ENCODE measurements at regions not wholly inside any gene's neighbourhood (a gene's known extent, or its start where the extent isn't known, plus 50 kb on each side); places are given as distances from the start of the nearest gene placed in this dataset.

DNA sequence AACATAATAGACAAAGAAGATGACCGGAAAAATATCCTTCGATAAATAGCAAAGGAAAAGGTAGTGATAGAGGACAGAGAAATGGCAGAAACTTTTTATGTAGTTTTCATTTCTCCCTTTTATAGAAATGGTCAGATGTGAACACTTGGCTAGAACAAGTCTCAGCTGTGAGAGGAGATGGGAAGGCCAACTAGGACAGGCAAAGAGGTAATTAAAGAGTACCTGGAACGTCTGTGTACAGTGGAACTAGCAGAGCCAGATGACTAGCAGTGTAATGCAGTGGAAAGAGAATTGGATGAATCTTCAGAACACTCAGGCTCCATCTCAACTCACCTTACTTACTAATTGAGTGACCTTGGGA lies 69.2 kb downstream of the NABP1 start:
- Histone ChIP-seq H3K36me3 (ENCODE audit: control insufficient read depth in 2 of 2, extremely low read depth in 1 of 2, insufficient read depth in 2 of 2, low read length in 2 of 2) (no peaks in the 10 kb centered on the region), H3K9me3 (ENCODE audit: control insufficient read depth, low read depth, low read length) (no peaks in the 10 kb centered on the region), H3K9ac (ENCODE audit: control insufficient read depth, extremely low read depth, insufficient read depth, low read length) (no peak overlapping the region), H2AFZ (ENCODE audit: control insufficient read depth, low read length) (no peak overlapping the region), H3K4me2 (ENCODE audit: control insufficient read depth, extremely low read depth, insufficient read depth, low read depth, low read length) (no peak overlapping the region), H3K27ac (ENCODE audit: control insufficient read depth, insufficient read depth, low read length) (no peak overlapping the region), H3K9me1 (ENCODE audit: control insufficient read depth, extremely low read depth, insufficient read depth, low read length) (no peaks in the 10 kb centered on the region), H3K79me2 (ENCODE audit: control insufficient read depth, insufficient read depth, low read length) (no peaks in the 10 kb centered on the region), H4K20me1 (ENCODE audit: control insufficient read depth, extremely low read depth, insufficient read depth, low read length) (no peaks in the 10 kb centered on the region), H3K4me3 (ENCODE audit: control insufficient read depth in 2 of 3, extremely low read depth in 1 of 3, insufficient read depth in 2 of 3, low read depth in 1 of 3, low read length in 3 of 3) (no peak overlapping the region), H3K4me1 (ENCODE audit: control insufficient read depth, extremely low read depth, insufficient read depth, low read length) (no peaks in the 10 kb centered on the region), H3K27me3 (ENCODE audit: control insufficient read depth, extremely low read depth, insufficient read depth, low read length) (no peaks in the 10 kb centered on the region)
- FAIRE-seq (no peak), DNase-seq (ENCODE audit: low read depth, low spot score) (no peak)
- dilution Hi-C loops (cut with MboI; ENCODE audit: extremely low pct_ligation_motif_present, low sequenced_read_pairs), result no loop called here
- TF ChIP-seq EZH2 (IDR thresholded peaks at IDR 0.05; ENCODE audit: low read length), result no peak
- TF ChIP-seq, protein P1, sequence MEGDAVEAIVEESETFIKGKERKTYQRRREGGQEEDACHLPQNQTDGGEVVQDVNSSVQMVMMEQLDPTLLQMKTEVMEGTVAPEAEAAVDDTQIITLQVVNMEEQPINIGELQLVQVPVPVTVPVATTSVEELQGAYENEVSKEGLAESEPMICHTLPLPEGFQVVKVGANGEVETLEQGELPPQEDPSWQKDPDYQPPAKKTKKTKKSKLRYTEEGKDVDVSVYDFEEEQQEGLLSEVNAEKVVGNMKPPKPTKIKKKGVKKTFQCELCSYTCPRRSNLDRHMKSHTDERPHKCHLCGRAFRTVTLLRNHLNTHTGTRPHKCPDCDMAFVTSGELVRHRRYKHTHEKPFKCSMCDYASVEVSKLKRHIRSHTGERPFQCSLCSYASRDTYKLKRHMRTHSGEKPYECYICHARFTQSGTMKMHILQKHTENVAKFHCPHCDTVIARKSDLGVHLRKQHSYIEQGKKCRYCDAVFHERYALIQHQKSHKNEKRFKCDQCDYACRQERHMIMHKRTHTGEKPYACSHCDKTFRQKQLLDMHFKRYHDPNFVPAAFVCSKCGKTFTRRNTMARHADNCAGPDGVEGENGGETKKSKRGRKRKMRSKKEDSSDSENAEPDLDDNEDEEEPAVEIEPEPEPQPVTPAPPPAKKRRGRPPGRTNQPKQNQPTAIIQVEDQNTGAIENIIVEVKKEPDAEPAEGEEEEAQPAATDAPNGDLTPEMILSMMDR (optimal IDR thresholded peaks at IDR 0.05 in 1 of 3, IDR thresholded peaks at IDR 0.05 in 1 of 3, conservative IDR thresholded peaks at IDR 0.05 in 1 of 3; ENCODE audit: extremely low read depth in 1 of 3, insufficient read depth in 2 of 3, low read length in 3 of 3), result no peak

GRCh38 chr2:191748059-191748461 lies 70.1 kb downstream of the NABP1 start:
- no peak overlapping the region for H3K9ac ChIP-seq (ENCODE audit: control insufficient read depth, extremely low read depth, insufficient read depth, low read length)
- H3K4me3 ChIP-seq (ENCODE audit: control insufficient read depth in 2 of 3, extremely low read depth in 1 of 3, insufficient read depth in 2 of 3, low read depth in 1 of 3, low read length in 3 of 3), result no peak overlapping the region
- H3K4me1 ChIP-seq (ENCODE audit: control insufficient read depth, extremely low read depth, insufficient read depth, low read length), result no peaks in the 10 kb centered on the region
- FAIRE-seq, result no peak
- no peaks in the 10 kb centered on the region for H3K9me3 ChIP-seq (ENCODE audit: control insufficient read depth, low read depth, low read length)
- H3K27ac ChIP-seq (ENCODE audit: control insufficient read depth, insufficient read depth, low read length), result no peak overlapping the region
- no peak overlapping the region for H3K4me2 ChIP-seq (ENCODE audit: control insufficient read depth, extremely low read depth, insufficient read depth, low read depth, low read length)
- no peaks in the 10 kb centered on the region for H3K27me3 ChIP-seq (ENCODE audit: control insufficient read depth, extremely low read depth, insufficient read depth, low read length)
- no peaks in the 10 kb centered on the region for H3K79me2 ChIP-seq (ENCODE audit: control insufficient read depth, insufficient read depth, low read length)
- H3K36me3 ChIP-seq (ENCODE audit: control insufficient read depth in 2 of 2, extremely low read depth in 1 of 2, insufficient read depth in 2 of 2, low read length in 2 of 2), result no peaks in the 10 kb centered on the region
- H4K20me1 ChIP-seq (ENCODE audit: control insufficient read depth, extremely low read depth, insufficient read depth, low read length), result no peaks in the 10 kb centered on the region
- no peak for TF ChIP-seq EZH2 (IDR thresholded peaks at IDR 0.05; ENCODE audit: low read length)
- TF ChIP-seq, protein P1 (optimal IDR thresholded peaks at IDR 0.05 in 1 of 3, IDR thresholded peaks at IDR 0.05 in 1 of 3, conservative IDR thresholded peaks at IDR 0.05 in 1 of 3; ENCODE audit: extremely low read depth in 1 of 3, insufficient read depth in 2 of 3, low read length in 3 of 3), result no peak
- no peak overlapping the region for H2AFZ ChIP-seq (ENCODE audit: control insufficient read depth, low read length)
- dilution Hi-C loops (cut with MboI; ENCODE audit: extremely low pct_ligation_motif_present, low sequenced_read_pairs), result no loop called here
- H3K9me1 ChIP-seq (ENCODE audit: control insufficient read depth, extremely low read depth, insufficient read depth, low read length), result no peaks in the 10 kb centered on the region
- DNase-seq (ENCODE audit: low read depth, low spot score), result no peak

Measured in keratinocyte (primary cell).